NCI-H1436 treated with DMSO at 0.1 percent for 48 hours (cell line): ENCODE measurements at regions not wholly inside any gene's neighbourhood (a gene's known extent, or its start where the extent isn't known, plus 50 kb on each side); places are given as distances from the start of the nearest gene placed in this dataset.

Experiments used
- DNase-seq: peaks from one replicate; lab custom pipeline; 2025; lab: John Stamatoyannopoulos, UW

- no peak for DNase-seq
Observed at GRCh38 chr10:29028486-29028885, 260.4 kb upstream of the LYZL1 start.

GRCh38 chr10:29030900-29031299 lies 258.0 kb upstream of the LYZL1 start:
- no peak for DNase-seq

GRCh38 chr10:29032169-29032568 lies 256.7 kb upstream of the LYZL1 start:
- no peak for DNase-seq

GRCh38 chr10:29033311-29033940 lies 255.4 kb upstream of the LYZL1 start:
- no peak for DNase-seq

- no peak for DNase-seq
Observed at GRCh38 chr10:29034592-29034991, 254.3 kb upstream of the LYZL1 start.

GRCh38 chr10:29035721-29036120 lies 253.1 kb upstream of the LYZL1 start:
- DNase-seq, result no peak

- DNase-seq, result no peak
Observed at GRCh38 chr10:29037348-29038113, 251.3 kb upstream of the LYZL1 start.

- DNase-seq, result no peak
Observed at GRCh38 chr10:29039091-29039490, 249.8 kb upstream of the LYZL1 start.

GRCh38 chr10:29039677-29040189 lies 249.1 kb upstream of the LYZL1 start:
- DNase-seq, result no peak

- no peak for DNase-seq
Observed at GRCh38 chr10:29041616-29042015, 247.3 kb upstream of the LYZL1 start.

GRCh38 chr10:29048506-29048905 lies 240.4 kb upstream of the LYZL1 start:
- DNase-seq, result no peak

- DNase-seq, result no peak
Observed at GRCh38 chr10:29050081-29050480, 238.8 kb upstream of the LYZL1 start.

- DNase-seq, result no peak
Observed at GRCh38 chr10:29055101-29055500, 233.8 kb upstream of the LYZL1 start.

- DNase-seq, result no peak
Observed at GRCh38 chr10:29056729-29057128, 232.1 kb upstream of the LYZL1 start.

GRCh38 chr10:29057822-29058331 lies 231.0 kb upstream of the LYZL1 start:
- no peak for DNase-seq

- DNase-seq, result no peak
Observed at GRCh38 chr10:29063806-29064644, 224.8 kb upstream of the LYZL1 start.

- no peak for DNase-seq
Observed at GRCh38 chr10:29064680-29065079, 224.2 kb upstream of the LYZL1 start.

- no peak for DNase-seq
Observed at GRCh38 chr10:29067161-29067560, 221.7 kb upstream of the LYZL1 start.

- no peak for DNase-seq
Observed at GRCh38 chr10:29067628-29068027, 221.2 kb upstream of the LYZL1 start.

GRCh38 chr10:29068302-29068701 lies 220.6 kb upstream of the LYZL1 start:
- DNase-seq, result no peak

GRCh38 chr10:29068966-29069365 lies 219.9 kb upstream of the LYZL1 start:
- DNase-seq, result no peak

- DNase-seq, result no peak
Observed at GRCh38 chr10:29069941-29070340, 218.9 kb upstream of the LYZL1 start.
